GM20000 (cell line): ENCODE measurements at regions not wholly inside any gene's neighbourhood (a gene's known extent, or its start where the extent isn't known, plus 50 kb on each side); places are given as distances from the start of the nearest gene placed in this dataset.

Source experiments
- DNase-seq: peaks from one replicate; pipeline ENCODE4 v3.0.0; 2012; ENCODE audit warnings: low spot score
- CTCF ChIP-seq: IDR thresholded peaks from 2 replicates; pipeline ENCODE4 v1.5.1; 2012; ENCODE audit warnings: mild to moderate bottlenecking, control low read depth; ENCODE audit errors: extremely low read depth, missing control alignments

GRCh38 chr22:27588915-27589314 is 212.6 kb downstream of the MN1 start:
- no peak for DNase-seq
- no peak for TF ChIP-seq CTCF

GRCh38 chr22:27591060-27591459 is 210.5 kb downstream of the MN1 start:
- no peak for DNase-seq
- TF ChIP-seq CTCF, result no peak

- no peak for DNase-seq
- TF ChIP-seq CTCF, result no peak
These were observed 208.2 kb downstream of the MN1 start for GRCh38 chr22:27593378-27593777.

- no peak for TF ChIP-seq CTCF
These were observed 207.5 kb downstream of the MN1 start for GRCh38 chr22:27594020-27594419.

GRCh38 chr22:27594474-27595134 is 207.0 kb downstream of the MN1 start:
- TF ChIP-seq CTCF, result no peak
- no peak for DNase-seq

More at GRCh38 chr22:27594020-27594419, 207.5 kb downstream of the MN1 start:
- no peak for DNase-seq

- TF ChIP-seq CTCF, result no peak
- DNase-seq, result no peak
These were observed 205.3 kb downstream of the MN1 start for GRCh38 chr22:27596133-27596870.

- TF ChIP-seq CTCF, result no peak
- no peak for DNase-seq
These were observed 203.7 kb downstream of the MN1 start for GRCh38 chr22:27597703-27598444.
